ENCODE measurements at regions not wholly inside any gene's neighbourhood (a gene's known extent, or its start where the extent isn't known, plus 50 kb on each side); places are given as distances from the start of the nearest gene placed in this dataset.

- no peak overlapping the region for H3K4ac ChIP-seq (replicated peaks; ENCODE audit: insufficient read length, low read depth, low read length)
- H4K8ac ChIP-seq (ENCODE audit: extremely low read depth, insufficient read depth, low read length), result no peak overlapping the region
- H3K4me2 ChIP-seq (ENCODE audit: insufficient read depth in 1 of 2, low read depth in 2 of 2, low read length in 2 of 2), result no peak overlapping the region
- H2BK12ac ChIP-seq (ENCODE audit: low read depth, low read length), result no peak overlapping the region
- no peaks in the 10 kb centered on the region for H3K9me3 ChIP-seq (ENCODE audit: insufficient read depth in 2 of 2, low read depth in 1 of 2, low read length in 1 of 2)
- H3K14ac ChIP-seq (ENCODE audit: insufficient read length), result no peak overlapping the region
- POLR2A ChIA-PET (ENCODE audit: partially characterized antibody), result interaction anchor here (1.2 kb wide), 1 partner anchor 14 kb away, joined by 4 read pairs; no protein-coding TSS in a partner anchor
- H3K23me2 ChIP-seq (ENCODE audit: low read depth, low read length), result no peaks in the 10 kb centered on the region
- DNase-seq (ENCODE audit: low read depth in 1 of 2, low spot score in 2 of 2), result no peak
- no peaks in the 10 kb centered on the region for H4K20me1 ChIP-seq (replicated peaks in 1 of 2; ENCODE audit: control insufficient read depth in 1 of 2, insufficient read depth in 2 of 2, low read length in 2 of 2)
- peaks cover 0 to 10% (median 3%) of the 10 kb centered on the region in 4 experiments; a peak in 3 of 7 replicates for H3K4me1 ChIP-seq (replicated peaks in 1 of 4; ENCODE audit: control insufficient read depth in 3 of 4, insufficient read depth in 4 of 4, low read length in 3 of 4)
- no peak overlapping the region for H3K9ac ChIP-seq (replicated peaks in 1 of 4; ENCODE audit: extremely low read depth in 1 of 4, low read depth in 3 of 4, low read length in 3 of 4)
- no peaks in the 10 kb centered on the region for H3K27me3 ChIP-seq (replicated peaks in 1 of 4; ENCODE audit: control insufficient read depth in 3 of 4, extremely low read depth in 1 of 4, insufficient read depth in 3 of 4, low read length in 3 of 4)
- no peak overlapping the region for H2AK5ac ChIP-seq (ENCODE audit: low read depth, low read length)
- no peaks in the 10 kb centered on the region for H3K36me3 ChIP-seq (ENCODE audit: control insufficient read depth in 2 of 4, insufficient read depth in 4 of 4, low read length in 3 of 4)
- H3K27ac ChIP-seq (ENCODE audit: low read depth, low read length), result no peak overlapping the region
- 86% methylated on average over 6 of the region's 6 CpGs; no CpG with 5 or more reads in 1 of the 2 experiments for WGBS, 2 experiments (ENCODE audit: extremely low coverage in 1 of 2, insufficient coverage in 1 of 2, insufficient read length in 1 of 2, insufficient replicate concordance in 2 of 2, low coverage in 1 of 2, low lambda C conversion rate in 2 of 2, missing lambda C conversion rate in 1 of 2)
- CTCF ChIA-PET (ENCODE audit: partially characterized antibody), result interaction anchor here (2.7 kb wide), 1 partner anchor 13 kb away, joined by 10 read pairs; no protein-coding TSS in a partner anchor
- no peak overlapping the region for H2BK5ac ChIP-seq (ENCODE audit: low read depth, low read length)
- H4K91ac ChIP-seq (replicated peaks; ENCODE audit: insufficient read length, low read length), result no peak overlapping the region
- FAIRE-seq, result no peak
- H3K4me3 ChIP-seq (ENCODE audit: extremely low read depth in 1 of 4, insufficient read depth in 2 of 4, low read depth in 3 of 4, low read length in 4 of 4), result no peak overlapping the region
- H3K56ac ChIP-seq (replicated peaks; ENCODE audit: insufficient read length, low read depth, low read length), result no peak overlapping the region
- no peaks in the 10 kb centered on the region for H3K79me2 ChIP-seq (ENCODE audit: control insufficient read depth in 1 of 2, insufficient read depth in 2 of 2, low read length in 2 of 2)
- H2BK20ac ChIP-seq (ENCODE audit: low read length), result no peak overlapping the region
- H2AFZ ChIP-seq (ENCODE audit: low read length), result no peak overlapping the region
- H4K5ac ChIP-seq (ENCODE audit: insufficient read length, low read depth, low read length), result no peak overlapping the region
- H2BK15ac ChIP-seq (ENCODE audit: low read length), result no peak overlapping the region
- H3K79me1 ChIP-seq (ENCODE audit: low read depth, low read length), result no peaks in the 10 kb centered on the region
- no peak overlapping the region for H3K18ac ChIP-seq (ENCODE audit: extremely low read depth, low read length)
- no peak overlapping the region for H3K23ac ChIP-seq (ENCODE audit: insufficient read length)
- H2BK120ac ChIP-seq (replicated peaks; ENCODE audit: low read depth, low read length), result no peak overlapping the region
- TF ChIP-seq CBX5 (IDR thresholded peaks at IDR 0.05; ENCODE audit: low read depth, low read length) (no peak), HDAC6 (IDR thresholded peaks at IDR 0.05; ENCODE audit: low read depth, low read length) (no peak), CHD2 (IDR thresholded peaks at IDR 0.05; ENCODE audit: low read length) (no peak), NANOG (IDR thresholded peaks at IDR 0.05; ENCODE audit: insufficient read depth, low read depth, low read length, poor library complexity, severe bottlenecking) (no peak), ASH2L (IDR thresholded peaks at IDR 0.05; ENCODE audit: low read length) (no peak), MAX (IDR thresholded peaks at IDR 0.05) (no peak), POLR2AphosphoS5 (IDR thresholded peaks at IDR 0.05; ENCODE audit: low read depth, low read length) (no peak), EGR1 (IDR thresholded peaks at IDR 0.05; ENCODE audit: borderline replicate concordance, low read depth, low read length) (no peak), JUND (IDR thresholded peaks at IDR 0.05; ENCODE audit: low read length) (no peak), SAP30 (IDR thresholded peaks at IDR 0.05; ENCODE audit: insufficient read depth, insufficient replicate concordance, low read length) (no peak), BACH1 (IDR thresholded peaks at IDR 0.05; ENCODE audit: low read length) (no peak), USF2 (IDR thresholded peaks at IDR 0.05; ENCODE audit: low read length) (no peak), EZH2 (IDR thresholded peaks at IDR 0.05; ENCODE audit: low read depth, low read length, severe bottlenecking) (no peak), SP1 (IDR thresholded peaks at IDR 0.05; ENCODE audit: low read depth, low read length) (no peak)
Observed at GRCh38 chr5:82811490-82811889, 265.7 kb downstream of the TMEM167A start.

Data from H1 (cell line).